ENCODE measurements at regions not wholly inside any gene's neighbourhood (a gene's known extent, or its start where the extent isn't known, plus 50 kb on each side); places are given as distances from the start of the nearest gene placed in this dataset.

DNA sequence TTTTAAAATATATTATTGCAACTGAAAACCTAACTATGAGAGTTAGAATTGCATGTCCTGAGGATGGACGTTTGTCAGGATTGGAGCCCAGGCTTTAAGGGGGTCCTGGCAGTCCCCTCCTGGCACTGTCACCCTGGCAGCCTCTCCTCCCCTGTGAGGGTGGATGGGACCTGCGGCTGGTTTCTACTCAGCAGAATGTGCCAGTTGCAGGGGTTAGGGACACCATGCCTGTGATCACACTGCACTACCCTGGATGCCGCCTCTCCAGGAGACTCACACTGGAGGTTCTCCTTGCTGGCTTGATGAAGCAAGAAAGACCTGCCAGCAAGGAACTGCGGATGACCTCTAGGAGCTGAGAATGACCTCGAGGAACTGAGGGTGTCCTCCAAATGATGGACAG lies 356.7 kb upstream of the MYT1L start:
- Mint-ChIP-seq H3K4me3 (no peak overlapping the region), H3K4me1 (peaks cover 67% of the 10 kb centered on the region), H3K36me3 (no peaks in the 10 kb centered on the region), H3K9me3 (no peaks in the 10 kb centered on the region), H3K27ac (no peak overlapping the region), H3K27me3 (no peaks in the 10 kb centered on the region)

DNA sequence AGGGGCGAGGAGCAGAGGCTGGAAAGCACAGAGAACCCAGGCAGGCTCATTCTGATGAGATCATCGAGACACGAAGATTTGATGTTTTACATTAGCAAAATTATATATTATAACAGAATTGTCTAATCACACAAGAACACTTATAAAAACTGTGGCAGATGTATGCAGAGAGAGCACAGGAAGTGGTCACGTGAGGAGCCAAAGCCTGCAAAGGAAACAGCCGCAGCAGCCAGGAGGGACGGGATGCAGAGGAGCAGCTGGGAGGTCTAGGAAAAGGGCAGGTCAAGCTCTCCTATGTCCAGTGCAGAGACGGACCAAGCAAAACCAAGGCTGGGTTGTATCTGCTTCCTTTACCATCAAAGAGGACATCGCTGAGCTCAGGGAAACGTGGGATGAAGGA lies 355.1 kb upstream of the MYT1L start:
- H3K4me1 Mint-ChIP-seq: peaks cover 78% of the 10 kb centered on the region
- no peaks in the 10 kb centered on the region for H3K27me3 Mint-ChIP-seq
- peak overlapping the region; percentile 14 for H3K27ac Mint-ChIP-seq
- peak overlapping the region; percentile 74 for H3K4me3 Mint-ChIP-seq
- no peaks in the 10 kb centered on the region for H3K36me3 Mint-ChIP-seq
- no peaks in the 10 kb centered on the region for H3K9me3 Mint-ChIP-seq

DNA sequence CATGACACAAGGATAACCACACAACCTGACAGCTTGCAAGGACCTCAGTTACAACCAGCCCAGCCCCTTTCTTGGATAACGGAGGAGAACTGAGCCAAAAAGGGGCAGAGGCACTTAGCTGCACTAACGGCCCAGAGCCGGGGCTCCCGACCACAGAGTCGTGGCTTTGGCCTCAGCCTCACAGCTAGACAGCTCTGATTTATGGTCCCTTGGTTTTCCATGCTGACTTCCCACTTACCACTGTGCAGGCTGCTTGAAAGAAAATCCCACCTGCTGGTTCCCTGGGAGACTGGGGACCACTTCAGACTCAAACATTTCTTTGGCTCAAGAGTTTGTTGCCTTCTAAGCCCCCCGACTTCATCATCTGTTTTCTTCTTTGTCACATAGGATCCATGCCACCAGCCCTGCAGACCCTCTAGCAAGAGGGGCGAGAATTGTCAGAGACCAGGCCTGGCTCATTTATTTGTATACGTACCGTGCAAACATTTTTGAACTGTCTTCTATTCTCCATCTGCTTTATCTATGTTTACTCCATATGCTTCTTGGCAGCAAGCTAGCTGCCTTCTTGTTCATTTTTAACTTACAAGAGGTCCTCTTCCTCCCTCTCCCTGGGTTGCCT lies 352.6 kb upstream of the MYT1L start:
- Mint-ChIP-seq H3K9me3 (no peaks in the 10 kb centered on the region), H3K27me3 (no peaks in the 10 kb centered on the region), H3K4me1 (peaks cover 56% of the 10 kb centered on the region), H3K4me3 (no peak overlapping the region), H3K36me3 (no peaks in the 10 kb centered on the region), H3K27ac (no peak overlapping the region)

DNA sequence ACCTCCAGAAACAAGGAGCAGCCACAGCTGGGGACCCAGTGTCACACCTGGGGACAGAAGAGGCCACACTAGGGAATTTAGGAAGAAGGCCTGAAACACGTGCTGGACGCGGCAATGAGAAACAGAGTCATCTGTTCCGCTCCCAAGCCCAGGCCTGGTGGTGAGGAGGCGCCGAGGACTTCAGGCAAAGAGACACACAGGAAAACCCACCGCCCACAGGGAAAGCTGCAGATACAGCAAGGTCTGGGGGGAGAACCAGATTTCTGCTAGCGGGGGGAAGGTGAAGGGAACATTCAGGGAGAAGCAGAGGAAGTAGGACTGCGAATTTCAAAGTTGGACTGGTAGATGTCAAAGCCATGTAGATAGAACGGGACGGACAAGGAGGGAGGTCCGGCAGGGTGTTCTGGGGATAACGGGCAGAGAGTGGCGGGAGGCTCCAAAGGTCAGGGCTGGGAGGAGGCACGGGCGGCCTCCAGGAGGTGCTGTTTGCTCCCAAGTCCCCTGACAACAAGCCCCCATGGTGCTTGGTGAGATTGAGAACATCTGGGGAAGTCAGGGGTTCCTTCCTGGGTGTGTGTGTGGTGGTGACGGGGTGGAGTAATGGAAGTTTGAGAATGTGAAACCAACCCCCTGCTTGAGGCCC lies 351.7 kb upstream of the MYT1L start:
- H3K4me3 Mint-ChIP-seq: no peak overlapping the region
- H3K4me1 Mint-ChIP-seq: peaks cover 48% of the 10 kb centered on the region
- no peaks in the 10 kb centered on the region for H3K36me3 Mint-ChIP-seq
- H3K9me3 Mint-ChIP-seq: no peaks in the 10 kb centered on the region
- no peaks in the 10 kb centered on the region for H3K27me3 Mint-ChIP-seq
- H3K27ac Mint-ChIP-seq: no peak overlapping the region

DNA sequence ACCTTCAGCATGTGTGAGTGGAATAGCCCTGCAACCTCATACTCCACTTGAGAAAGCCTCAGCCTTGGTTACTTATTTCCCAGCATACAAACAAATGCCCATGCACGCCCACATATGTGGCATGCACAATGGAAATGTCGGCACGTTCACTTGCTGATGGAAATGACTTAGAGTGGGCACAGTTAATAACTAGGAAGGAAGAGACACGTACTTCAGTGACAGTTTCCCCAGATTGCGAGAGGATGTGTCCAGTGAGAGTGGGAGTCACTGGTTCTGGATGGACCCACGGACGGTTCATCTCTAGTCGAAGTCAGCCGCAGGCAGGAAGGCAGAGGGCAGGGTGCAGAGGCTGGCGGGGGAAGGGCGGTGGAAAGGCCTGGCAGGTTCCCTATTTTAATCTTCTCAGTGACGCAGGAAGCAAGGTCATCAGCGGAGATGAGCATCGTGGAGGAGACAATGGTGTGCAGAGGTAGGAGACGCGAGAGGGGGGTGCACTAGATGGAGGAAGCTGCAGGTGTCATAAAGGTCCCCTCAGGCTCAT lies 350.7 kb upstream of the MYT1L start:
- Mint-ChIP-seq H3K27me3 (no peaks in the 10 kb centered on the region), H3K27ac (no peak overlapping the region), H3K4me3 (peak overlapping the region; percentile 39), H3K4me1 (peaks cover 45% of the 10 kb centered on the region), H3K9me3 (no peaks in the 10 kb centered on the region), H3K36me3 (no peaks in the 10 kb centered on the region)

DNA sequence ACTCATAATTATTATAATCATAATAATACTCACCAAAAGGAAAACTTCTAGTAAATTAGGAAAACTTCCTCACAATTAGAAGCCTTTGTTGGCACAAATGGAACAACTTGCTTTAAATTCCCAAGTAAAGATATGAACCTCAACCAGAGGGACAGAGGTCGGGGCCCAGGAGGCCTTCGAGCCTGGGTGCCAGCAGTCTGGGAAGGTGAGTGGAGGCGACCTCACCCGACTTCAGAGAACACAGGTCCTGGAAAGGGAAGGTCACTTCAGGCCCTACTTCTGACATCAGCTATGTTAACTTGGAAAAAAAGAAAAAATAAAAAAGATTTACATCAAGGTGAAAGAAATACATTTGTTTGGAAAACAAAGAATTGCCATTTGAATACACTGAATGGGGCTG lies 350.0 kb upstream of the MYT1L start:
- no peak overlapping the region for H3K27ac Mint-ChIP-seq
- no peaks in the 10 kb centered on the region for H3K36me3 Mint-ChIP-seq
- H3K4me3 Mint-ChIP-seq: no peak overlapping the region
- no peaks in the 10 kb centered on the region for H3K9me3 Mint-ChIP-seq
- H3K4me1 Mint-ChIP-seq: peaks cover 39% of the 10 kb centered on the region
- no peaks in the 10 kb centered on the region for H3K27me3 Mint-ChIP-seq

DNA sequence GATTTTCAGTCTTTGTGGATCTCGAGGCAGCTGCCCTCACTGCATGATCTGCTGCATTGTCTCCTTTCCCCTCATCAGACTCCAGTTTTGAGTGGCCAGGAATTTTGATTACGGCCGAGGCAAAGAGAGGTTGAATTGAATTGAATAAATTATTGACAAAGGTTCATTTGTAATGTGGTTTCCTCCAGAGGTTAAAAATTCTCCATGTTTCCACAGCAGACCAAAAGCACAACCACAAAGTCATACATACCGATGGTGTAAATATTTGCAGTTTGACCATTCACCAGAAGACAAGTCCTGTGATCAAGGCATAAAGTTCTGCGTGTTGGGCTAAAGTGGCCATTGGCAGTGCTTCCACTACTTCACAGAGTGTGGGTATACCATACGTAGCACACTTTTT lies 343.8 kb upstream of the MYT1L start:
- Mint-ChIP-seq H3K4me1 (no peaks in the 10 kb centered on the region), H3K4me3 (no peak overlapping the region), H3K27me3 (no peaks in the 10 kb centered on the region), H3K9me3 (no peaks in the 10 kb centered on the region), H3K36me3 (peaks cover 1% of the 10 kb centered on the region), H3K27ac (no peak overlapping the region)

DNA sequence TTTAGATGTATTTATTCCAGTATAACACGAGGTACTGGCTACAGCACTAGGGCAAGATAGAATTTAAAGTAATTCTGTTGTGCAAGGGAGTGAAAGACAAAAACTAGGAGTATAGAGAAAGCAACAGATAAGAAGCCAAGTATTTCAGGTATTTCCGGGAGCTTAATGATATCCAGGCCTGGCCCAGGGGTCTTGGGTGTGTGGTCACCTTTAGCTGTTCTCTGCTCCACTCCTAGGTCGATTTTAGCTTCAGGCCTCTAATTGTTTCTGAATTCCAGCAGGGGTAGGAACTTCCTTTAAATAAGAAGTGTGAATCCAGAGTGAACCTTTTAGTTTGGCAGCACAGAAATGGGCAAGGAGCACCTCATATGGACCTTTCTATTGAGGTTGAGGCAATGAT lies 342.3 kb upstream of the MYT1L start:
- no peak overlapping the region for H3K4me3 Mint-ChIP-seq
- H3K27ac Mint-ChIP-seq: no peak overlapping the region
- H3K4me1 Mint-ChIP-seq: no peaks in the 10 kb centered on the region
- peaks cover 1% of the 10 kb centered on the region for H3K36me3 Mint-ChIP-seq
- no peaks in the 10 kb centered on the region for H3K9me3 Mint-ChIP-seq
- no peaks in the 10 kb centered on the region for H3K27me3 Mint-ChIP-seq

DNA sequence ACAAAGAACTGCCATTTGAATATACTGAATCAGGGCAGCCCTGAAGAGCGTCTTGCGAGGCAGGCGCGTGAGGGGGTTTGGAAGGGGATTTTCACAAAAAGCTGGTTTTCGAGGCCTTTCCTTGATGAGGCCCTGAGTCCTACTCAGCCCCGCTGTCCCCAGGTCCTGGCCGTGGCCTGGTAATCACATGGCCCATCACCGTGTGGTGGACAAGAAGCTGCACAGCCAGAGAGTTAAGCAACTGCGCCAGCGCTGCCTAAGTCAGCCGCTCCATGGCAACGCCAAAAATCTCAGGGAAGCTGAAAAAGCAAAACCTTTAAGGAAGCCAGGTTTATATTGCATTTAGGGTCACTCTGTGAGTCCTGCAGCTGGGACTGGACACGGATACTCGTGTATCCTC lies 341.2 kb upstream of the MYT1L start:
- no peaks in the 10 kb centered on the region for H3K27me3 Mint-ChIP-seq
- H3K4me3 Mint-ChIP-seq: no peak overlapping the region
- no peak overlapping the region for H3K27ac Mint-ChIP-seq
- H3K9me3 Mint-ChIP-seq: no peaks in the 10 kb centered on the region
- H3K4me1 Mint-ChIP-seq: no peaks in the 10 kb centered on the region
- H3K36me3 Mint-ChIP-seq: peaks cover 1% of the 10 kb centered on the region

DNA sequence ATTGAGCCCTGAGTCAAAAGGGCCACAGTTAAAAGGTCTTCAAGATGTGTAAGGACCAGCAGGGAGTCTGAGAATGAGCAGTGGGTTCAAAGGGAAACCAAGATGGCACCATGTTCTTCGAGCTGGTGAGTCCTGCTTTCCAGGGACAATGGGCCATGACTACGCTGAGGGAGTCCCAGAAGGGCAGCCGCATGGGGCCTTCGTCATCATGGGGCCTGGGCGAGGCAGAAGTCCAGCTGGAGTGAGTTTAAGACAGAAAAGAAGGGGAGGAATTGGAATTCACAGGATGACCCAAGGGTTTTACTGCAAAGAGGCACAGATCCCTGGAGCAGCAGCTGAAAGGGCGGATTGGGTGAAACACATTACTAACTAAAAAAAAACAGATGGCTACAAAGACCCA lies 340.8 kb upstream of the MYT1L start:
- no peak overlapping the region for H3K4me3 Mint-ChIP-seq
- H3K36me3 Mint-ChIP-seq: peaks cover 1% of the 10 kb centered on the region
- H3K9me3 Mint-ChIP-seq: no peaks in the 10 kb centered on the region
- H3K27ac Mint-ChIP-seq: no peak overlapping the region
- H3K4me1 Mint-ChIP-seq: no peaks in the 10 kb centered on the region
- no peaks in the 10 kb centered on the region for H3K27me3 Mint-ChIP-seq

DNA sequence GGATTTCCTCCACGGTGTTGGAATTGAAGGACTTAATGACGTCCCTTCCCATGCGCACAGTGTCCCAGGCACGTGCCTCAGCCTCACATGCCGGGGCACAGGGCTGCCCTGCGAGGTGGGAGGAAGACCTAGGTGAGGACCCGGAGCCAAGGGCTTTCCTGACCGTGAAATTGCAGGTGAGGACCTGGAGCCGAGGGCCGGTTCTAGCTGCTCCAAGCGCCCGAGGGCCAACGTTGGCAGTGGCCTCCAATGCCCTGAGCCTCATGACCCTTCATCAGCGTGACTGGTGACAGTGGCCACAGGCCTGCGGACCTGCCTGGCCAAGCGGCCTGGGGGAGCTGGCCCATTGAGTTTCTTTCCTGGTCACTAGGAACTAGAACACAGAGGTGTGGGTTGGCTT lies 338.2 kb upstream of the MYT1L start:
- Mint-ChIP-seq H3K9me3 (no peaks in the 10 kb centered on the region), H3K27ac (no peak overlapping the region), H3K4me1 (no peaks in the 10 kb centered on the region), H3K4me3 (no peak overlapping the region), H3K36me3 (peaks cover 1% of the 10 kb centered on the region), H3K27me3 (no peaks in the 10 kb centered on the region)

DNA sequence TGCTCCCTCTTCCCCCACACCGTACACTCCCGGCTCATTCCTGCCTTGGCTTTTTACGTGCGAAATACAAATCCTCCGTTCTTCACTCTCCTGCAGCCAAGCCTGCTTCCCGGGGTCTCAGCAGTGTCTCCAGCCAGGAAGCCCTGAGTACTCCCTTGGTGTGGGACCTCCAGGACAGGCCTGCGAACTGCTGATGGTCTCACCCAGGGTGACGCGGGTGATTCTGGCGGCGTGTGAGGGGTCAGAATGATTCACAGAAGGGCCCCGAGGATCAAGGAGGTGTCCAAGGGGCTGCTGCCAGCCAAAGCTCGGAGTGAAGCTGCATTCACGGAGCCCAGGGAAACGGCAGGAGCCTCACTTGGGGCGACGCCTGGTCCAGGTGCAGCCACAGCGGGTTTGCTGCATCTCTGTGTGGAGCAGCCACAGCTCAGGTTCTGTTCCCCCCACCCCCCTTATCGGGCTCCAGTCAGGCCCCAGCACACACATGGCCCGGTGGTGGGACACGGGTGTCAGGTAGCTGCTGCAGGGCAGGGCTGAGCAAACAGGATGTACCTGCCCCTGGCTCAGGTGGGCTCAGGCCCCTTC lies 337.7 kb upstream of the MYT1L start:
- peaks cover 1% of the 10 kb centered on the region for H3K36me3 Mint-ChIP-seq
- no peaks in the 10 kb centered on the region for H3K9me3 Mint-ChIP-seq
- no peak overlapping the region for H3K27ac Mint-ChIP-seq
- H3K4me1 Mint-ChIP-seq: no peaks in the 10 kb centered on the region
- no peaks in the 10 kb centered on the region for H3K27me3 Mint-ChIP-seq
- H3K4me3 Mint-ChIP-seq: no peak overlapping the region

DNA sequence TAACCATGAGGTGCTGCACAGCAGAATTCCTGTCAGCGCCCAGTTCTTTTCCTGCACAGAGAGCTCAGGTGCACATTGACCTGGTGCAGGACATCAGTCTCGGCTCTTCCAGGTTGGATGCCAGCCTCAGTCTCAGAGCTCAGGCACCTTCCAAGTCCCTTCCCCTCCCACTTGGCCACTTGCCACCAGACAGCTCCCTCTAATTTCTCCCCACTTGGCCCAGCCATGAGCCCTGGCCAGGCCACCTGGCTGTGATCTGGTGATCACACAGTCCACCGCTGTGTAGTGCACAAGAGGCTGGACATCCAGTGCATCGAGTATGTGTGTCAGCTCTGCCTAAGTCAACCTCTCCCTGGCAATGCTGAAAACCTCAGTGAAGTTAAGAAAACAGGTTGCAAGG lies 336.6 kb upstream of the MYT1L start:
- Mint-ChIP-seq H3K4me1 (no peaks in the 10 kb centered on the region), H3K9me3 (no peaks in the 10 kb centered on the region), H3K36me3 (peaks cover 1% of the 10 kb centered on the region), H3K27me3 (no peaks in the 10 kb centered on the region), H3K27ac (no peak overlapping the region), H3K4me3 (no peak overlapping the region)

DNA sequence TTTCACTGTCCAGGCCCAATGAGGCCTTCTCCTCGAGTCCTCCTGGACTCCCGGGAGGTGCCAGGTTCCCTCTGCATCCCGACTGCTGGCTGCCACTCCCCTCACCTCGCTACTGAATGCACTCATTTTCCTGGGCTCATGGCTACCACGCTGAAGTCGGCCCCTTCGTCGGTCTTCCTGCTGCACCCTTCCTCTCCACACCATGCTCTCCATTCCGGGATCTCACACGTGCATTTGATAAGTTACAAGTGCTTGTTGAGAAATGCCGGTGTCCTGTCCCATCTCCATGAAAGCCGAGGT lies 334.7 kb upstream of the MYT1L start:
- H3K4me1 Mint-ChIP-seq: no peaks in the 10 kb centered on the region
- no peaks in the 10 kb centered on the region for H3K36me3 Mint-ChIP-seq
- H3K4me3 Mint-ChIP-seq: no peak overlapping the region
- H3K9me3 Mint-ChIP-seq: no peaks in the 10 kb centered on the region
- no peak overlapping the region for H3K27ac Mint-ChIP-seq
- no peaks in the 10 kb centered on the region for H3K27me3 Mint-ChIP-seq

DNA sequence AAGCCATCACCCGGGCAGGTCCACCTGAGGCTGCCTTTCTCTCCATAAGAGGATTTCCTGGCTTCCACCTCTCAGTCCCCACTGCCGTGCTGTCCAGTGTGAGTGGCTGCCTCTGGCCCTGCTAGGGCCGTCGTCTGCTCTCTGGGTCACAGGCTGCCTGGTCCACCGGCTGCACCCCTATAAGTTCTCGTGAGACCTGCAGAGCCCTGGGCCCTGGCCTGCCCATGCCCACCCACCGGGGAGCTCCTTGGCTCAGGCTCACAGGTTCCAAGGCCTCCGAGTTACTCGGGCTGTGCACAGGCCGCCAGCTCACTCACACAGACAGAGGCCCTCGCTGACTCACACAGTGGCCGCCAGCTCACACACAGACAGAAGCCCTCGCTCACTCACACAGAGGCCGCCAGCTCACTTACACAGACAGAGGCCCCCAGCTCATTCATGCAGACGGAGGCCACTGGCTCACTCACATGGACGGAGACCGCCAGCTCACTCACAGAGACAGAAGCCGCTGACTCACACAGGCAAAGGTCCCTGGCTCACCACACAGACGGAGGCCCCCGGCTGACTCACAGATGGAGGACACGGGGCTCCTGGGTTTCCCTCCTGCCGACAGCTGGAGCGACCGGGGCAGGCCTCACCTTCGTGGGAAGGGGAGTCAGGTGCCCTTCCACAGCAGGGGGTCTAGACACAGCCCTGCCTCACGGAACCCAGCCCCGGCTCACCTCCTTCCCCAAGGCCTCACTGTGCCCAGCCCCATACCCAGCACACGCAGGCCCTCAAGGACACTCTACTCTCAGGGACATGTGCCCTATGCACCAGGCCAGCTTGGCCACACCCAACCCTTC lies 334.1 kb upstream of the MYT1L start:
- H3K4me1 Mint-ChIP-seq: no peaks in the 10 kb centered on the region
- no peak overlapping the region for H3K27ac Mint-ChIP-seq
- H3K27me3 Mint-ChIP-seq: no peaks in the 10 kb centered on the region
- H3K36me3 Mint-ChIP-seq: no peaks in the 10 kb centered on the region
- no peak overlapping the region for H3K4me3 Mint-ChIP-seq
- no peaks in the 10 kb centered on the region for H3K9me3 Mint-ChIP-seq
